HG03432 (cell line): ENCODE measurements at regions not wholly inside any gene's neighbourhood (a gene's known extent, or its start where the extent isn't known, plus 50 kb on each side); places are given as distances from the start of the nearest gene placed in this dataset.

Source experiments
- ATAC-seq: cut with Tn5 transposase; IDR thresholded peaks from one replicate; pipeline ENCODE4 v1.9.1; 2021; ENCODE audit warnings: mild to moderate bottlenecking, moderate library complexity; ENCODE audit not compliant: unreplicated experiment

DNA sequence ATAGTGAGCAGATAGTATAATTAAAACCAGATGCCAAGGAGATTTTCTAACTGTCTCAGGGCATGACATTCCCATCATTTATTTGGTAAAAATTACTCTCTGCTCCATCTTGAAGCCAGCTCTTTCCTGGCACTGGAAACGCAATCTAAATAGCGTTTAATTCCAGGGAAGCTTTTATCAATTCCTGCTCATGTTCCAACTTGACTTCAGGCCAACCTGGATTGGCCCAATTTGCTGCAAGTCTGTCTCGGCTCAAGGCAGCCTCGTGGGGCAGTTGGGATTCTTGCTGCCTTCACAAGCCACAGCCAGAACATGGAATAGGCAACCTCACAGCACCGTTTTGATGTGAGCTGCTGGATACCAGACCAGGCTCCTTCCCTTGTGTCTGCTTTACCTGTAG, 1255.9 kb downstream of the TBC1D22A start:
- no peak for ATAC-seq

DNA sequence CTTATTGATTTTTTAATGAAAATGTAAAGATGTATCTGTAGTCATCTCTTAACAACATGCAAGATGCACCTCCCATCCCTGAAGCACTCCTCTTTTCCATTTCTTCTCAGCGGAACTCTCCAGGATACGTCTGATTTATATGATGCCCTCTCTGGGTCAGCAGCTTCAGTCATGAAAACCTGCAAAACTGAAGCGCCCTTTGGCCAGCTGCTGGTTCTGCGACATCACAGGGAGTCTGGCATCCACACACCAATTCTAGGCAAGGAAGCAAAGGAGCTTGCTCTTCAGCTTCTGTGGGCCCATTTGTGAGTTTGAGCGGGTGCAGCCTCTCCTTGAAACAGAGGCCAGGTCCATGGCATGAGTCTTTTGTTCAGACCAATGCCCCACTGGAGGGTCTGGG, 1253.3 kb downstream of the TBC1D22A start:
- no peak for ATAC-seq

DNA sequence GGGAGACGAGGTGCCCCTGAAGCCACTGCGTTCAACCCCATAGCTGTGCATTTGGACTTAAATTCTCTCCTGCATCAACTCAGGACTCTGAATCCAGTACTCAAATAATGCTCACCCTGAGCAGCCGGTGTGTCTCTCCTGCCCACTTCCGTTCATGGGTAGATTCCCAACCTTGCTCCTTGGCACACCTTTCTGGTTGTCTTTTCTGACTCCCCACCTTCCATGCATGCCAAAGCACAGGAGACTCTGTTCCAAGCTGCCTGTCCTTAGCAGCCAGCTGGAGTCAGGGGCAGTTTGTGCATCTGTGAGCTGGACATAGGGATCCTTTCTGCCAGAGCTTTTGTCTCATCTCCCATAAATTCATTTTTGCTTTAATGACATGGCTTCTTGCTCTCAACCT, 1242.5 kb downstream of the TBC1D22A start:
- no peak for ATAC-seq

DNA sequence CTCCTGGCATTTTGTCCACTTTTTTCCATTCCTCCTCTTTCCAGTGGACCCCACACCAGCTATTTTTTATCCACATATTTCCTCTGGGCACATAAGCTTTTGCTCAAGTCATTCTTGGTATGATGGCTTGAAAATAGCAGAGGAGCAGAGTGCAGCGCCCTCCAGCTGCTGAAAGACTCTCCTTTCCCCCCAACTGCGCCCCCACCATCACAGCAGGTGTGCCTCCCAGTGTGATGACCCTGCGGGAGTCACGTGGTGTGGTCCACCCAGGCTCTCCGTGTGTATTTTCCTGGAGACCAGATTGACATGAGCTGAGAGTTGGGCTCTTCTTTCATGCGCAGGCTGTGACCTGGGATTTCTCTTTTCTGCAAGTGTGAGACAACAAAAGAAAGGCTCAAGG, 1241.6 kb downstream of the TBC1D22A start:
- ATAC-seq, result no peak

DNA sequence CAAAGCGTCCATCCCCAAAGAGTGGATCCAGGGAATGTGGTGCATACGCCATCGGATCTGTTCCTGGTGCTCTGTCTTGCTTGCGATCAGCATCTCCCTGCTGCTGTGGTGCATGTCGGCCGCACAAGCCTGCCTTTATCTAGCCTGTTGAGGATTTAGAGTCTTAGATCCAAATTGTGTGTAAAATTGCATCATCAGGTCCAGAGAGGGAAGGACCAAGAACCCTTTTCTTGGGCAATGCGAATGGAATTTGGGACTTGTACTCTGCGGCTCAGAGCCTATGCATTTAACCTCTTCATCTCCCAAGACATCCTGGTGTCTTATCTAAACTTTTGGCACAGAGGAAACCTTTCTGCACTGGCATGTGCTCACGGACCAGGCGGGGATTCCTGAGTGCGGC, 1238.7 kb downstream of the TBC1D22A start:
- no peak for ATAC-seq

DNA sequence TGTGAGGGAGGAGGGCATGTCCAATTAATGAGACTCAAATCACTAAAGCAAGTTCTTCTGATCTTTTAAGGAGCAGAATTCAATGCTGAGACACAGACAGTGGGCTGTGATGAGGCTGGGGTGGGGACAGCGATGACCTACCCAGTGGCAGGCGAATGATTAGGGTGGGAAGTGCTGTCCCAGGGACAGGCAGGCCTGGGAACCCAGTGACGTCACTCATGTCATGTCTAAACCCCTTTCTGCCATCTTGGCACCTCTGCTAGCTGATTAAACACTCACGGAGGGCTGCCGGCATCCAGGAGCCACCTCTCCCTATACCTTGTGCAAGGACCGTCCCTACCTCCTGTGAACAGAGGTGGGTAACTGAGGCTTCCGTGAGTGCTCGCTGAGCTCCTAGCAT, 1235.2 kb downstream of the TBC1D22A start:
- ATAC-seq, result no peak

DNA sequence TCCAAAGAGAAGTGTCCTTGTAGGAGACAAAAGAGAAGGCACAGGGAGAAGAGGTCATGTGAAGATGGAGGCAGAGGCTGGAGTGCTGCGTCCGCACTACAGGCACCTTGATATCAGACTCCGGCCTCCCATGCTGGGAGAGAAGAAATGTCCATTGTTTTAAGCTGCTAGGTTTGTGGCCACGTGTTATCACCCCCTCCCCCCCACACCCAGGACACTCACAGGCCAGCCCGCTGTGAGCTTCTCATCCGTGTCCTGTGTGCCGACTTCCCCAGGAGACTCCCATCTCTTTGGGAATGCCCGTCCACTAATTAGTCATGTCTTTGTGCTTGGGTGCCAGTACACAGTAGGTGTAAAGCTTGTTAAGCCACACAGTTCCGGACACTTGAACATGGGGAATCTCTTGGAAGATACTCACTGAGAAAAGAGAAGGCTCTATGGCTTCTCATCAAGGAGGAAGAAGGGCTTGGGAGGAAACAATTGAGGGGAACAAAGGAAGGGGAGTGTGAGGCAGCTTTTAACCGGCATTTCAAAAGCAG, 1234.7 kb downstream of the TBC1D22A start:
- no peak for ATAC-seq

DNA sequence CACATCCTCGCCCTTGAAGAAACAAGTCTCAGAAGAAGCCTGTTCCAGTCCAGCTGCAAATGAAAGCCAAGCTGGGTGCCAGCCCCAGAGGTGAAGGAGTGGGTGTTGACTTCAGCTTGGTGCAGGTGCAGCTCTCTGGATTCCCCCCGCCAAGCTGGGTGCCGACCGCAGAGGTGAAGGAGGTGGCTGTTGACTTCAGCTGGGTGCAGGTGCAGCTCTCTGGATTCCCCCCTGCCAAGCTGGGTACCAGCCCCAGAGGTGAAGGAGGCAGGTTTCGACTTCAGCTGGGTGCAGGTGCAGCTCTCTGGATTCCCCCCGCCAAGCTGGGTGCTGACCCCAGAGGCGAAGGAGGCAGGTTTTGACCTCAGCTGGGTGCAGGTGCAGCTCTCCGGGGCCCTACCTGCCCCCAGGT, 1234.0 kb downstream of the TBC1D22A start:
- no peak for ATAC-seq

DNA sequence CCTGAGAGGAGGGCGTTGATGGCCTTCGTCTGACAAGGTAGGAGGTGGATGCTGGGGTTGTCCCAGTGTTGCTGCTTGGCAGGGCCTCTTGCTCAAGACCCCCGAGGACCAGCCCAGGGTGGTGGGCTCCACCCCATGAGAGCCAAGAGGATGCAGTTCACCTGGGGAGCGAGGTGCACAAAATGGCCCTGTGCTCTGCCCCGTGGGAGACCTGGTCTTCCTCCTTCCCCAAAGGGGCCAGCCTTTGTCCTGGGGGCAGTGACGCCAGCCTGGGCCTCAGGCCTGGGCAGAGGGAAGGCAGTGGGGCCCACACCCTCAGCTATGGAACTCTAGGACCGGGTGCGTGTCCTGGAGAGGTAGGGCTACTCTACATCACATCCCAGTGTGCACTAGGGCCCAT, 1233.3 kb downstream of the TBC1D22A start:
- ATAC-seq, result no peak

DNA sequence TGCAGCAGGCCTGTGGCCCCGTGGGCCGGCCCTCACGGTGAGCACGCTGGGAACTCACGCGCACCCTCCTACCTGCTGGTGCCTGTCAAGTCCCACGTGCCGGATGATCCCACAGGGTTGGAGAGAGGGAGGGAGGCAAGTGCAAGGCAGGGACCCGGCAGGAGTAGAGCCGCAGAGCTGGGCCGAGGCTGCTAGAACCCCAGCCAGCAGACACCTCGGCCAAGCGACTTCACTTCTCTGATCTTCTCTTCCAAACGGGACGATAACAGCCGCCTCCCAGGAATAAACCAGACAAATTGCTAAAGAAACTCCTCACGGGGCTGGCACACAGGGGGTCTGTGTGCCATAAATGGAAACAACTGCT, 1232.8 kb downstream of the TBC1D22A start:
- no peak for ATAC-seq

DNA sequence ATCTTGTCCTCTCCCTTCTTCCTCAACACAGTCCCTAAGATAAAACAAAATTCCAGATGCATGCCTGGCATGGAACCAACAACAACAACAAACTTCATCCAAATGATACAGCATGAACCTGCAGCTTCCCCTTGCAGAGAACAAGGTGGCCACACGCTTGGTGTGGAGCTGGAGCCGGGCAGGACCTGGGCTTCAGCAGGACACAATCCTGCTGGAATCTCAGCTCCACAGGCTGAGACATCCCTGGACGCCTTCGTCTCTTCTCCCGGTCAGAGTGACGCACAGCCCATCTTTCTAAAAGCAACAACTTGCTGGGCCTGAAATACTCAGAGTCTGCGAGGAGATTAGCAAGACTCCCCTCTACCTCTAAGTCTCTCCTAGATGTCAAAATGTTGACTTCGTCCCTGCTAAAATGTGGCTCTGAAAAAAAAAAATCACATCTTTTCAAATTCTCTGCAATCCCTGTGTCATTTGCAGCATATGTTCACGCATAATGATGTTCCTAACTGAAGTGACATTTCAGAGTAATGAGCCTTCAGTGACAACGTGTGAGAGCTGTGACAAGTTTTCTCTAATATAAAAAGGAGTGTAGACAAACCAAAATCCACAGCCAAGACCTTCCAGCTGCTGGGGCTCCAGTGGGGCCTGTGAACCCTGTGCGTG, 1232.3 kb downstream of the TBC1D22A start:
- ATAC-seq, result no peak

DNA sequence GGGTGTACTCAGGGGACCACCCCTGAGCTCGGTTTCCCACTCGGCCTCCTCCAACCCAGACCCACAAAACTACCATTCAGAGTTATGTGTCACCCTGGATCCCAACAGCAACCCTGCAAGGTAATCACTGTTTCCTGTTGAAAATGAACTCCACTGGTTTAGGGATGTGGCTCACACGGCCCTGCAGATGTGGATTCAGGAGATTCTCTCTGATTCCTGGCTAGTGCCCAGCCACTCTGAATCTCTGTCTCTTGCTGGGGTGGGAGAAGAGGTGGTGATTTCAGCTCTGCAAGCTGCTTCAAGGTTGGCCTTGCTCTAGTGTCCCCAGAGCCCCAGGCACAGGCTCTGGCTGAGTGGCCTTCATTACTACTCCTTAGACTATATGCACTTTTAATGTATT, 1231.6 kb downstream of the TBC1D22A start:
- no peak for ATAC-seq

DNA sequence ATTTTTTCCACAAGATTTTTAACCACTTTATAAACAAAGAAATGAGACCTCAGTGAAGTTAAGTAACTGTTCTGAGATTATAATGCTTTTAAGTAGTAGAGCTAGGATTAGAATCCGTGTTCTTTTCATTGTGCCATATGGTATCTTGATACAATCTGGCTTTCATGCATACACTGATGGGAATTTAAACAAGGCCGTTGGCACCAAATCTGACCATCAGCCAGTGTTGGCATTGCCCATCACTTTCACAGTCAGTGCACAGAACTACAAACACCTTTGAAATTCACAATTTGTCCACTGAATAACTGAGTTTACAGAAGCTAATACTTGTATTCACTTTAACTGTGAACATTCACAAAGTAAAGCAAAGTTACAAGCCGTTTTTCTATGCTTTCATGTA, 1228.0 kb downstream of the TBC1D22A start:
- no peak for ATAC-seq

DNA sequence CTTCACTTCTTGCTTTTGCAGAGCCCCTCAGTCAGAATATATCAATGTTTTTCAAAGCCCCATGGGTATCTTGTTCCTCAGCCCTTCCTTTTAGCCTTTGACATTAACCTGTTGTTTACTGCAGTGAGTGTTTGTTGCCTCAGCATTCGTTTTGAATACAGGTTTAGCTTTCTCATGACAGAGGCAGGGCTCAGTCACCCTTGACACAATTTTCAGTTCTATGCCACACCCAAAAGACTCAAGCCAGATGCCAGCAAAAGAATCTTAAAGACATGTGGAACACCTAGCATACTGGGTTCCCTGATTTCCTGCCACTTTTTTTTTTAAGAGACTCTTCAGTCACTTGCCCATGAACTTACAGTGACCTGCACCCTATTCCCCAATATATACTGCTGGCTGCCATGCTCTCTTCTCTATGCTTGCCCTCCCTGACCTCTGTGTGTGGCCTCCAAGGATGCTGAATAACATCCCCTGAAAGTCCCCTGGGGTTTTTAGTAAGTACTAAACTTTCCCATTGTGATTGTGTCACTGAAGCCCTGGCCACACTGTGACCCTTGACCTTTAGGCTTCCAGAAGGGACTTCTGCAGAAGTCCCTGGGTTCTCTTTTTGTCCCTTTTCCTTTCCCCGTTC, 1225.5 kb downstream of the TBC1D22A start:
- no peak for ATAC-seq

DNA sequence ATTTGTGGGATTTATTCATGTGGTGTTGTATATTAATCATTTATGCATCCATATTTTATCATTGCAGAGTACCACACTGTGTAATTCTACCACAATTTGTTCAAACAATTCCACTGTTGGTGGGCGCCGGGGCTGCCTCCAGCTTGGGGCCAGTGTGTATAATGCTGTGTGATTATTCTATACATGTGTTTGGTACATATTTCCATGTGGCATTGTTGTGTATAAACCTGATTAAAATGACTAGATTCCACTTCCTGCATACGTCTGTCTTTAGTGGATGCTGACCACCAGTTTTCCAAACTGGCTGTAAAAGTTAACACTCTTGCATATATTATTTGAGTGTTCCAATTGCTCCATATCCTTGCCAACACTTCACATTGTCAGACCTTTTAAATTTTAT, 1213.8 kb downstream of the TBC1D22A start:
- ATAC-seq, result no peak

DNA sequence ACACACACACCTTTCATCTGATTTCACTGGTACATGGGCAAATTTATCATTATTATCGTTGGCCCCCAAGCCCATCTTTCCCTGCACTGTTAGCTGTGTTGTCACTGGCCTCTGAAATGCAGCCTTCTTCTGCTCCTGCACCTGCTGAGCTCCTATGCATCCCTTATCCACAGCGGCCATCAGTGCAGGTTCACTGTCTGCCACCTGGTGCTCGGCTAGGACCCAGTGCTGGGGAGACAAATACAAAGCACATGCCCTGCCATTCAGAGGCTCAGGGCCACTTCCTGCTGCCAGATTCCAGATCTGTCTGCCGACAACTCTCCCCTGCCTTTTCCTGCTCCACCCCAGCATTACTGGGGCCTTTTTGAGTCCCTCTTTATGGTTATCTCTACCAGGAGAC, 1205.4 kb downstream of the TBC1D22A start:
- no peak for ATAC-seq

DNA sequence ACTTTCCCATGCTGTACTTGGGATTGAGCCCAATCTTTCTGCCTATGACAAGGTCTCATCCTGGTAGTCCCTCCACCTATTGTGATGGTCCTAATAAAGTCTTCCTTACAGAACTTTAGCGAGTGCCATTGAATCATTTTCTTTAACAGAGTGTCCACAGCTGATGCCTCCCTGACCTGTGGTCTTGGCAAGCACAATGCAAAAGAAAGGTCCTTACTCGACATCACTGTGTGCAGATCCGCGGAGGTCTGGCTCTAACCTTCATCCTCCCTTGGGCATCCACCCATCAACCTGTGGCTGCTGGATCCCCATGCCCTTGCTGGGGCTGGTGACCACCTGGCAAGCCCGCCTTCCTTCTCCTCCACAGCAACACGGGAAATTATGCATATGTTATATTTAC, 1203.9 kb downstream of the TBC1D22A start:
- ATAC-seq, result no peak

DNA sequence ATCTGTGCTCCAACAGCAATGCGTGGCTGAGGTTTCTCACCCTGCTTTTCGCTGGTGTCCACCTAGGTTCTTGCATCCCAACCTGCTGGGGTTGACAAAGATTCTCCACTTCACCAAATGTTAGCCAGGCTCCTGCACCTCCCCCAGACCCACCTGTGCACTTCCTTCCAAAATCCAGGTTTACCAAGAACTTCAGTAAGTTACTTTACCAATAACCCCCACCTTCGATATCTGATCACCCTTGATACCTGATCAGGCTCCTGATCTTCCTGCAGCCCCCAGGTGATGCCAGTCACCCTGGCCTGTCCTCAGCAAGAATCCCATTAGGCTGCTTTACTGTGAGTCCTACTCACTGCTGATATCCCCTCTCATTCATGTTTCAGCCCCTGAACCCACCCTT, 1203.4 kb downstream of the TBC1D22A start:
- no peak for ATAC-seq

DNA sequence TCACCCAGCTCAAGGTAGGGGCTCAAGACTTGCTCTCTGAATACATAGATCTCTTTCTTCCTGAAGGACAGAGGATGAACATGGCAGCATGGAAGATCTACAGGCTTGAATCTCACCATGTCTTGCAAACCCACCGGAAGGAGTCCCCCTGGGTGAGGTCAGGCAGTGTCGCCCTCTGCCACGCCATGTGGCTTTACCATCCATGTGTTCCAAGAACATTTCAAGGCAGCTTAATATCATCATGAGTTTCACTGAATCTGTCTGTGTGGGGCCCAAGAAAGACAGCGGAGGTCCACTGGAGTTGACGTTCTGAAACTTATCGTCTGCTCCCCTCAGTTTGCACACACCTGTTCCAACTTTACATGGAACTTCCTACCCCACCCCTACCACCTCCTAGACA, 1202.6 kb downstream of the TBC1D22A start:
- ATAC-seq, result no peak

DNA sequence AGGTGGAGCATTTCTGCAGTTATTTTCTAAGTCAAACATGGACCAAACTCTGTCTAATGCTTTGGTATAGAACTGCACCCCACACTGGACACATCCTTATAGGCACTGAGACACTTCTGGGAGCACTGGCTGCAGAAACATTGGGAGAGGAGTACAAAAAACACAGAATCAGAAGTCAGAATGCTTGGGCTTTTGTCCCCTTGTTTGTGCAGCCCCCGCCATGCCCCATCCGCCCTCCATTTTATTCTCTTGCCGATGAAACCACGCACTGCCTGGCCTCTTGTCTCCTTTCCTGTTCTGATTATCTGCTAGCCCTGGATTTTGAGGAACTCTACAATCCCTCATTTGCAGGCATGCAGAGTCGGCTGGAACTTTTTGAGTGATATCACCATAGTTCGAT, 1201.2 kb downstream of the TBC1D22A start:
- no peak for ATAC-seq

DNA sequence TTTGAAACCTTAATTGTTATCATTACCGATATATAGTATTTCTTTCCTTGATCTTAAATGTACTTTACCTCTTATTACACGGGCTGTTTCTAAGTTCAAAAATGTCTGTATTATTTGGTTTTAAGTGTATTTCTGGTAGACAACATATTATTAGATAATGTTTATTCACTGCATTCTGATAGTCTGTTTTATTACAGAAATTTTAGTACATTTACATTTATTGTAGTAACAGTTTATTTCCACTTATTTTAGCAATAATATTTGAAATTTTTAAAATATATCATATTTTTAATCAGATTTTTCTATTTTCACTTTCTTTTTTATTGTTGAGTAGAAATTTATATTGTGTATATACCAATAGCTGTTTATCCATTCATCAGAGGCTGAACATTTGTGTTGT, 1195.2 kb downstream of the TBC1D22A start:
- no peak for ATAC-seq

DNA sequence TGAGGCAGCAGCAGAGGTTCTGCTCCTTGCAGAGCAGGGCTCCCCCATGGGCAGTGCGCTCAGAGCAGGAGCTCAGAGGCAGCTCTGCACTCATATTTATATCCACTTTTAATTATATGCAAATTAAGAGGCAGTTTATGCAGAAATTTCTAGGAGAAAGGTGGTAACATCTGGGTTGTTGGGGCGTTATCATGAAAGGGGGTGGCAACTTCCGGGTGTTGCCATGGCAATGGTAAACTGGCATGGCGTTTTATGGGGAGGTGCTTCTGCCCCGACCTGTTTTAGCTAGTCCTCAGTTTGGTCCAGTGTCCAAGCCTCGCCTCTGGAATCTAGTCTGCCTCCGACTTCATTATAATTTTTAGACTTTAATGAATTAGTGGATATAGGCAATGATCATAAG, 1191.7 kb downstream of the TBC1D22A start:
- no peak for ATAC-seq

DNA sequence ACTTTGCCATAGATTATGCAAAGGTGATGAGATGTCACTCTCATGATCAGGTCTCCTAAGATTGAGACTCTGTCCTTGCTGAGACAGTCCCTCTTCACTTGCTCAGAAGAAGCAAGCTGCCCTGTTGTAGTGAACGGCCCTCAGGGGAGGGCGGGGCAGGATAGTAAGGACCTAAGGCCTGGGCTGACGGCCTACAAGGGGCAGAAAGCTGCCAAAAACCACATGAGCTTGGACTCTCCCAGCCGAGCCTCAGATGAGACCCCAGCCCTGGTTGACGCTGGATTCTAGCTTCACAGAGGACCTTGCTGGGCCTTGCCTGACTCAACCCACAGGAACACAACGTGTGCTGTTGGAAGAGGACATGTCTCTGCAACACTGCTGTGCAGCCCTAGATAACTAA, 1182.5 kb downstream of the TBC1D22A start:
- ATAC-seq, result no peak
